NCI-H2227 treated with DMSO at 0.1 percent for 48 hours (cell line): ENCODE measurements at regions not wholly inside any gene's neighbourhood (a gene's known extent, or its start where the extent isn't known, plus 50 kb on each side); places are given as distances from the start of the nearest gene placed in this dataset.
A peak's percentile ranks its signal among the peaks of the same experiment; 100 is the strongest.

ENCODE experiments used
- DNase-seq: peaks from one replicate; lab custom pipeline; 2025; lab: John Stamatoyannopoulos, UW

- DNase-seq: no peak
Observed at GRCh38 chr3:177431525-177432176, 234.4 kb upstream of the TBL1XR1 start.

- no peak for DNase-seq
Observed at GRCh38 chr3:177435301-177435700, 238.0 kb upstream of the TBL1XR1 start.

GRCh38 chr3:177437513-177438337 lies 240.4 kb upstream of the TBL1XR1 start:
- no peak for DNase-seq

GRCh38 chr3:177438596-177439220 lies 241.4 kb upstream of the TBL1XR1 start:
- no peak for DNase-seq

- DNase-seq: no peak
Observed at GRCh38 chr3:177439694-177440269, 242.5 kb upstream of the TBL1XR1 start.

GRCh38 chr3:177440456-177441104 lies 243.3 kb upstream of the TBL1XR1 start:
- no peak for DNase-seq

GRCh38 chr3:177441276-177441812 lies 244.1 kb upstream of the TBL1XR1 start:
- DNase-seq: no peak

- no peak for DNase-seq
Observed at GRCh38 chr3:177441813-177442646, 244.7 kb upstream of the TBL1XR1 start.

- DNase-seq: no peak
Observed at GRCh38 chr3:177443469-177443868, 246.2 kb upstream of the TBL1XR1 start.

- DNase-seq: no peak
Observed at GRCh38 chr3:177444696-177445095, 247.4 kb upstream of the TBL1XR1 start.

GRCh38 chr3:177445549-177445948 lies 248.3 kb upstream of the TBL1XR1 start:
- no peak for DNase-seq

- DNase-seq: no peak
Observed at GRCh38 chr3:177446165-177446601, 248.9 kb upstream of the TBL1XR1 start.

GRCh38 chr3:177447938-177448337 lies 250.7 kb upstream of the TBL1XR1 start:
- DNase-seq: no peak

GRCh38 chr3:177448987-177449359 lies 251.7 kb upstream of the TBL1XR1 start:
- no peak for DNase-seq

GRCh38 chr3:177449360-177450006 lies 252.2 kb upstream of the TBL1XR1 start:
- DNase-seq: no peak

- DNase-seq: peak; percentile 59
Observed at GRCh38 chr3:177451301-177451750, 254.0 kb upstream of the TBL1XR1 start.

GRCh38 chr3:177451864-177452830 lies 254.9 kb upstream of the TBL1XR1 start:
- DNase-seq: peak; percentile 38

GRCh38 chr3:177452831-177453450 lies 255.7 kb upstream of the TBL1XR1 start:
- no peak for DNase-seq

GRCh38 chr3:177453451-177453844 lies 256.2 kb upstream of the TBL1XR1 start:
- no peak for DNase-seq
